ENCODE measurements at regions not wholly inside any gene's neighbourhood (a gene's known extent, or its start where the extent isn't known, plus 50 kb on each side); places are given as distances from the start of the nearest gene placed in this dataset.

- DNase-seq (ENCODE audit: extremely low read depth in 1 of 11, low read depth in 9 of 11, low spot score in 4 of 11): no peak
These were observed 55.6 kb downstream of the ZNF281 start for GRCh38 chr1:200354243-200354642.

GRCh38 chr1:200353232-200353631 is 56.6 kb downstream of the ZNF281 start:
- no peak for DNase-seq (ENCODE audit: extremely low read depth in 1 of 11, low read depth in 9 of 11, low spot score in 4 of 11)

GRCh38 chr1:200351826-200352549 is 57.8 kb downstream of the ZNF281 start:
- no peak for DNase-seq (ENCODE audit: extremely low read depth in 1 of 11, low read depth in 9 of 11, low spot score in 4 of 11)

GRCh38 chr1:200351425-200351824 is 58.4 kb downstream of the ZNF281 start:
- no peak for DNase-seq (ENCODE audit: extremely low read depth in 1 of 11, low read depth in 9 of 11, low spot score in 4 of 11)

GRCh38 chr1:200346700-200347099 is 63.1 kb downstream of the ZNF281 start:
- DNase-seq (ENCODE audit: extremely low read depth in 1 of 11, low read depth in 9 of 11, low spot score in 4 of 11): no peak

GRCh38 chr1:200345520-200345919 is 64.3 kb downstream of the ZNF281 start:
- no peak for DNase-seq (ENCODE audit: extremely low read depth in 1 of 11, low read depth in 9 of 11, low spot score in 4 of 11)

GRCh38 chr1:200343874-200344273 is 66.0 kb downstream of the ZNF281 start:
- DNase-seq (ENCODE audit: extremely low read depth in 1 of 11, low read depth in 9 of 11, low spot score in 4 of 11): no peak

GRCh38 chr1:200342511-200343311 is 67.1 kb downstream of the ZNF281 start:
- no peak for DNase-seq (ENCODE audit: extremely low read depth in 1 of 11, low read depth in 9 of 11, low spot score in 4 of 11)

GRCh38 chr1:200338451-200338850 is 71.4 kb downstream of the ZNF281 start:
- DNase-seq (ENCODE audit: extremely low read depth in 1 of 11, low read depth in 9 of 11, low spot score in 4 of 11): no peak

GRCh38 chr1:200337831-200338230 is 72.0 kb downstream of the ZNF281 start:
- DNase-seq (ENCODE audit: extremely low read depth in 1 of 11, low read depth in 9 of 11, low spot score in 4 of 11): no peak

GRCh38 chr1:200337410-200337809 is 72.4 kb downstream of the ZNF281 start:
- no peak for DNase-seq (ENCODE audit: extremely low read depth in 1 of 11, low read depth in 9 of 11, low spot score in 4 of 11)

- DNase-seq (ENCODE audit: extremely low read depth in 1 of 11, low read depth in 9 of 11, low spot score in 4 of 11): no peak
These were observed 72.9 kb downstream of the ZNF281 start for GRCh38 chr1:200336901-200337391.

- DNase-seq (ENCODE audit: extremely low read depth in 1 of 11, low read depth in 9 of 11, low spot score in 4 of 11): no peak
These were observed 73.6 kb downstream of the ZNF281 start for GRCh38 chr1:200336101-200336845.

- DNase-seq (ENCODE audit: extremely low read depth in 1 of 11, low read depth in 9 of 11, low spot score in 4 of 11): no peak
These were observed 75.1 kb downstream of the ZNF281 start for GRCh38 chr1:200334661-200335256.

- no peak for DNase-seq (ENCODE audit: extremely low read depth in 1 of 11, low read depth in 9 of 11, low spot score in 4 of 11)
These were observed 76.5 kb downstream of the ZNF281 start for GRCh38 chr1:200333329-200333728.

GRCh38 chr1:200332716-200333115 is 77.1 kb downstream of the ZNF281 start:
- no peak for DNase-seq (ENCODE audit: extremely low read depth in 1 of 11, low read depth in 9 of 11, low spot score in 4 of 11)

GRCh38 chr1:200330741-200331428 is 79.0 kb downstream of the ZNF281 start:
- DNase-seq (ENCODE audit: extremely low read depth in 1 of 11, low read depth in 9 of 11, low spot score in 4 of 11): no peak

- no peak for DNase-seq (ENCODE audit: extremely low read depth in 1 of 11, low read depth in 9 of 11, low spot score in 4 of 11)
These were observed 80.5 kb downstream of the ZNF281 start for GRCh38 chr1:200329208-200329882.

Data from renal cortex interstitium (tissue), 11 donors.